ENCODE measurements at regions not wholly inside any gene's neighbourhood (a gene's known extent, or its start where the extent isn't known, plus 50 kb on each side); places are given as distances from the start of the nearest gene placed in this dataset.

DNA sequence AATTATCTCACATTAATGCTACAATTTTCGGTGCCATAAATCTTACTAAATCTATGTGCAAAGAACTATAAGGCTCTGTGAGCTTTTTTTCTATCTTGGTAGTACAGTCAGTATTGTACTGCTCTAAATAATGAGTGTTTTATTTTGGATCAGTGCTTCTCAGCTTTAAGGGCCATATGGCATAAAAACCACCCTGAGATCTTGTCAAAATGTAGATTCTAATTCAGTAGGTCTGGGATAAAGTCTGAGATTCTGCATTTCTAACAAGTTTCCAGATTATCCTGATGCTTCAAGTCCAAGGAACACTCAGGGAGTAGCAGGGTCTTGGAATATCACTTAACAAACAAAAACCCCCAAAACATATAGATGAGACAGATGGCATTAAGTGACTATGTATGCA, 486.5 kb downstream of the GRXCR1 start:
- TF ChIP-seq, protein P1, sequence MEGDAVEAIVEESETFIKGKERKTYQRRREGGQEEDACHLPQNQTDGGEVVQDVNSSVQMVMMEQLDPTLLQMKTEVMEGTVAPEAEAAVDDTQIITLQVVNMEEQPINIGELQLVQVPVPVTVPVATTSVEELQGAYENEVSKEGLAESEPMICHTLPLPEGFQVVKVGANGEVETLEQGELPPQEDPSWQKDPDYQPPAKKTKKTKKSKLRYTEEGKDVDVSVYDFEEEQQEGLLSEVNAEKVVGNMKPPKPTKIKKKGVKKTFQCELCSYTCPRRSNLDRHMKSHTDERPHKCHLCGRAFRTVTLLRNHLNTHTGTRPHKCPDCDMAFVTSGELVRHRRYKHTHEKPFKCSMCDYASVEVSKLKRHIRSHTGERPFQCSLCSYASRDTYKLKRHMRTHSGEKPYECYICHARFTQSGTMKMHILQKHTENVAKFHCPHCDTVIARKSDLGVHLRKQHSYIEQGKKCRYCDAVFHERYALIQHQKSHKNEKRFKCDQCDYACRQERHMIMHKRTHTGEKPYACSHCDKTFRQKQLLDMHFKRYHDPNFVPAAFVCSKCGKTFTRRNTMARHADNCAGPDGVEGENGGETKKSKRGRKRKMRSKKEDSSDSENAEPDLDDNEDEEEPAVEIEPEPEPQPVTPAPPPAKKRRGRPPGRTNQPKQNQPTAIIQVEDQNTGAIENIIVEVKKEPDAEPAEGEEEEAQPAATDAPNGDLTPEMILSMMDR (IDR thresholded peaks at IDR 0.05; ENCODE audit: insufficient read depth, low read depth, low read length): no peak
- TF ChIP-seq EZH2 (IDR thresholded peaks at IDR 0.05; ENCODE audit: insufficient read depth, low read length): no peak
